ENCODE measurements at regions not wholly inside any gene's neighbourhood (a gene's known extent, or its start where the extent isn't known, plus 50 kb on each side); places are given as distances from the start of the nearest gene placed in this dataset.

GRCh38 chrX:20753076-20753475 lies 486.4 kb upstream of the RPS6KA3 start:
- DNase-seq (ENCODE audit: low read depth, low spot score) (no peak), ATAC-seq (no peak)
- Histone ChIP-seq H3K27ac (ENCODE audit: low read depth, low read length) (no peak overlapping the region), H3K4me1 (ENCODE audit: control insufficient read depth in 1 of 2, insufficient read depth in 2 of 2, low read length in 2 of 2) (no peaks in the 10 kb centered on the region), H4K20me1 (ENCODE audit: insufficient read depth) (no peaks in the 10 kb centered on the region), H3K27me3 (ENCODE audit: insufficient read depth, low read length) (no peaks in the 10 kb centered on the region), H3K4me3 (replicated peaks in 1 of 2; ENCODE audit: low read depth in 1 of 2, low read length in 2 of 2) (no peak overlapping the region), H3K79me2 (ENCODE audit: insufficient read depth, low read length) (no peaks in the 10 kb centered on the region), H3K4me2 (ENCODE audit: low read length) (no peak overlapping the region), H3K9ac (ENCODE audit: low read length) (no peak overlapping the region), H3K9me3 (ENCODE audit: control insufficient read depth in 1 of 2, insufficient read depth in 1 of 2, low read depth in 1 of 2, low read length in 2 of 2) (no peaks in the 10 kb centered on the region), H3K9me2 (ENCODE audit: insufficient read depth) (no peaks in the 10 kb centered on the region), H3K36me3 (ENCODE audit: control insufficient read depth in 1 of 2, insufficient read depth in 2 of 2, low read length in 2 of 2) (no peaks in the 10 kb centered on the region), H2AFZ (ENCODE audit: low read depth, low read length, poor library complexity, severe bottlenecking) (no peak overlapping the region)
- intact Hi-C loops (cut with micrococcal nuclease), result no loop called here
- no TSS peak for BruUV-seq (replicated peaks)
- ChIA-PET POLR2A (no interaction called here), RAD21 (ENCODE audit: low non-redundant PET in 1 of 2, low total read pairs in 2 of 2, uncharacterized antibody in 2 of 2, unreplicated experiment in 2 of 2) (no interaction called here), CTCF (no interaction called here)
- no peak for TF ChIP-seq YY1 (IDR thresholded peaks at IDR 0.05; ENCODE audit: extremely low read depth, insufficient replicate concordance, low read depth, low read length)
- TF ChIP-seq MAX (IDR thresholded peaks at IDR 0.05), result no peak
- no peak for TF ChIP-seq JUND (IDR thresholded peaks at IDR 0.05)
- no peak for TF ChIP-seq TCF7L2 (IDR thresholded peaks at IDR 0.05; ENCODE audit: borderline replicate concordance, extremely low read depth, insufficient read depth, insufficient read length)
- TF ChIP-seq ZFX (IDR thresholded peaks at IDR 0.05), result no peak
- no peak for TF ChIP-seq SRF (IDR thresholded peaks at IDR 0.05; ENCODE audit: low read depth)
- no peak for TF ChIP-seq POLR2AphosphoS5 (IDR thresholded peaks at IDR 0.05; ENCODE audit: low read depth, low read length)
- TF ChIP-seq SIN3A (IDR thresholded peaks at IDR 0.05; ENCODE audit: low read depth), result no peak
- TF ChIP-seq CBX3 (IDR thresholded peaks at IDR 0.05; ENCODE audit: low read depth), result no peak
- no peak for TF ChIP-seq ZNF274 (IDR thresholded peaks at IDR 0.05; ENCODE audit: low read depth, low read length)
- no peak for TF ChIP-seq ZBTB33 (IDR thresholded peaks at IDR 0.05; ENCODE audit: extremely low read depth, insufficient replicate concordance, low read length)
- no peak for TF ChIP-seq EZH2phosphoT487 (IDR thresholded peaks at IDR 0.05; ENCODE audit: borderline replicate concordance)
- no peak for TF ChIP-seq REST (IDR thresholded peaks at IDR 0.05; ENCODE audit: low read depth)
- no peak for TF ChIP-seq ELF1 (IDR thresholded peaks at IDR 0.05; ENCODE audit: borderline replicate concordance, low read depth)
- TF ChIP-seq RAD21 (IDR thresholded peaks at IDR 0.05; ENCODE audit: low read depth), result no peak
- TF ChIP-seq POLR2A (IDR thresholded peaks at IDR 0.05; ENCODE audit: borderline replicate concordance, extremely low read depth, insufficient read depth, insufficient read length), result no peak
- no peak for TF ChIP-seq SP1 (IDR thresholded peaks at IDR 0.05; ENCODE audit: low read depth)
- TF ChIP-seq CTCF (IDR thresholded peaks at IDR 0.05 in 2 of 3, conservative IDR thresholded peaks at IDR 0.05 in 1 of 3; ENCODE audit: borderline replicate concordance in 1 of 3, insufficient read depth in 1 of 3, low read depth in 2 of 3, low read length in 2 of 3), result no peak
- no peak for TF ChIP-seq FOSL1 (IDR thresholded peaks at IDR 0.05; ENCODE audit: low read depth)
